WERI-Rb-1 (cell line): ENCODE measurements at regions not wholly inside any gene's neighbourhood (a gene's known extent, or its start where the extent isn't known, plus 50 kb on each side); places are given as distances from the start of the nearest gene placed in this dataset.

Source experiments
- DNase-seq: peaks from one replicate; pipeline ENCODE4 v3.0.0-alpha.2; 2020
- H3K27ac ChIP-seq: fragments of 250-450 bp; sonication (Bioruptor Pico); 2 replicates; pipeline ENCODE4 v1.5.1; 2020; ENCODE audit warnings: mild to moderate bottlenecking, moderate library complexity
- H3K27me3 ChIP-seq: fragments of 250-450 bp; sonication (Bioruptor Pico); 2 replicates; pipeline ENCODE4 v1.5.1; 2021; ENCODE audit warnings: mild to moderate bottlenecking, low read depth, moderate library complexity; ENCODE audit not compliant: insufficient read depth, severe bottlenecking
- H3K36me3 ChIP-seq: fragments of 250-450 bp; sonication (Bioruptor Pico); 2 replicates; pipeline ENCODE4 v1.5.1; 2020; ENCODE audit warnings: mild to moderate bottlenecking, moderate library complexity
- H3K4me3 ChIP-seq: 2 replicates; pipeline ENCODE4 v1.5.1; 2011; ENCODE audit warnings: low read depth, mild to moderate bottlenecking, control low read depth, low read length
- H3K9me3 ChIP-seq: fragments of 250-450 bp; sonication (Bioruptor Pico); 2 replicates; pipeline ENCODE4 v1.5.1; 2021; ENCODE audit warnings: mild to moderate bottlenecking, moderate library complexity; ENCODE audit not compliant: severe bottlenecking
- CTCF ChIP-seq: IDR thresholded peaks from 2 replicates; pipeline ENCODE4 v1.5.1; 2011; ENCODE audit warnings: low read depth, mild to moderate bottlenecking, control low read depth, inconsistent platforms, low read length

GRCh38 chr12:13654456-13654855 is 326.9 kb downstream of the GRIN2B start:
- Histone ChIP-seq H3K27me3 (no peaks in the 10 kb centered on the region), H3K4me3 (no peak overlapping the region), H3K36me3 (no peaks in the 10 kb centered on the region), H3K27ac (no peak overlapping the region), H3K9me3 (no peaks in the 10 kb centered on the region)
- no peak for TF ChIP-seq CTCF
- DNase-seq: no peak

- H3K4me3 ChIP-seq: no peak overlapping the region
- no peak for TF ChIP-seq CTCF
- no peaks in the 10 kb centered on the region for H3K27me3 ChIP-seq
- no peak overlapping the region for H3K27ac ChIP-seq
- H3K36me3 ChIP-seq: no peaks in the 10 kb centered on the region
- H3K9me3 ChIP-seq: no peaks in the 10 kb centered on the region
- no peak for DNase-seq
Measured at GRCh38 chr12:13652105-13652504, 329.3 kb downstream of the GRIN2B start.

- H3K36me3 ChIP-seq: no peaks in the 10 kb centered on the region
- H3K9me3 ChIP-seq: no peaks in the 10 kb centered on the region
- no peak for TF ChIP-seq CTCF
- DNase-seq: no peak
- no peak overlapping the region for H3K4me3 ChIP-seq
- no peaks in the 10 kb centered on the region for H3K27me3 ChIP-seq
- H3K27ac ChIP-seq: no peak overlapping the region
Measured at GRCh38 chr12:13635709-13636108, 345.7 kb downstream of the GRIN2B start.

GRCh38 chr12:13631873-13632272 is 349.5 kb downstream of the GRIN2B start:
- TF ChIP-seq CTCF: no peak
- H3K27me3 ChIP-seq: no peaks in the 10 kb centered on the region
- H3K4me3 ChIP-seq: no peak overlapping the region
- H3K9me3 ChIP-seq: no peaks in the 10 kb centered on the region
- no peak for DNase-seq
- no peaks in the 10 kb centered on the region for H3K36me3 ChIP-seq
- no peak overlapping the region for H3K27ac ChIP-seq

GRCh38 chr12:13630354-13630753 is 351.0 kb downstream of the GRIN2B start:
- no peaks in the 10 kb centered on the region for H3K27me3 ChIP-seq
- no peaks in the 10 kb centered on the region for H3K9me3 ChIP-seq
- DNase-seq: no peak
- no peak for TF ChIP-seq CTCF
- H3K27ac ChIP-seq: no peak overlapping the region
- H3K4me3 ChIP-seq: no peak overlapping the region
- no peaks in the 10 kb centered on the region for H3K36me3 ChIP-seq

GRCh38 chr12:13628067-13628466 is 353.3 kb downstream of the GRIN2B start:
- no peaks in the 10 kb centered on the region for H3K9me3 ChIP-seq
- no peaks in the 10 kb centered on the region for H3K27me3 ChIP-seq
- H3K27ac ChIP-seq: no peak overlapping the region
- DNase-seq: no peak
- TF ChIP-seq CTCF: no peak
- no peaks in the 10 kb centered on the region for H3K36me3 ChIP-seq
- H3K4me3 ChIP-seq: no peak overlapping the region
